GM21381 (cell line): ENCODE measurements at regions not wholly inside any gene's neighbourhood (a gene's known extent, or its start where the extent isn't known, plus 50 kb on each side); places are given as distances from the start of the nearest gene placed in this dataset.

Experiments used
- ATAC-seq: cut with Tn5 transposase; IDR thresholded peaks from one replicate; pipeline ENCODE4 v1.9.1; 2021; ENCODE audit warnings: mild to moderate bottlenecking, moderate library complexity; ENCODE audit not compliant: unreplicated experiment

DNA sequence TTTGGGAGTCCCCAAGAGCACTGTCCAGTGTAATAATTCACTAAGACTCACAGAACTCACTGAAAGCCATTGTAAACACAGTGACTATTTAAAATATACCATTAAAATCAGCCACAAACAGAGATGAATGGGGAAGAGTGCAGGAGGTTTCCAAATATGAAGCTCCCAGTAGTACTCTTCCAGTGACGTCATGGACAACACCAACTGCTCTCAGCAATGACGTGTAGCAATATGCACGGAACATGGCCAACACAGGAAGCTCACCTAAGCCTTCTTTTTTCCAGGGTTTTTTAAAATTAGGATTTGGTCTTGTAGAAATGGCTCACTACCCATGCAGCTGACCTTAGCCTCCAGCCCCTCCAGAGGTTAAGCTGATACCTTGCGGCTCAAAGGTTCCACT lies 1224.1 kb upstream of the CADM2 start:
- ATAC-seq = no peak

DNA sequence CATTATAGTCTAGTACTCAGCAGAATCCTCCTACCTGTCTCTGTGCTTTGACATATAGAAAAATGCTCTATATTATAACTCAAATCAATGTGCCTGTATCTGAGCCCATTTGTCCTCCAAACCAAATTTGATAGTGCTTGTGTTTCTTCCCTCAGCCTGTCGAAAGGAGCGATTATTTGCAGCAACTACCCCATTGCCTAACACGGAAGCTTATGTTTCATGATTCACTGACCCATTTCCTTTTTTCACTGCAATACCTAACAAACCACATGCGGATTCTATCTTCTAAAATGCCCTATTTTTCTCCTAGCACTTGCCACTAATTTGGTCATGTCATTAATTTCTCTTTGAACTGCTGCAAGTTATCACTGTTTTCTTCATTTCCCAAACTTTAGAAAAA lies 1220.6 kb upstream of the CADM2 start:
- ATAC-seq = no peak

DNA sequence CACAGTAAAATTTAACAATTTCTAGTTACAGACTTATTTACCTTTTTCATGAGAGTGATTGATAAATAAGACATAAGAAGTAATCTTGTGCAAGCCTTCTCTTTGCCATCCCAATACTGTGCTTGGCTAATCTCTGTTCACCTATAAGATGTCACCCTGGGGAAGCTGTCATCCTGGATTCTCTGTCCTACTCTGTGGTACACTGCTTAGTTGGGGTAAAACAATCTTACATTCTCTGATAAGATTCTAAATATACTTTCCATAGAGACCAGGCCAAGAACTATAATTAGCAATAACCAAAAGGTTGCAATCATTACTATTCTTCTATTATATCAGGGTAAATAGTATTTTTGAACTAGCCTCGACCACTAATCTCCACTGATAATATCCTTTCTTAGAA lies 1218.3 kb upstream of the CADM2 start:
- no peak for ATAC-seq

DNA sequence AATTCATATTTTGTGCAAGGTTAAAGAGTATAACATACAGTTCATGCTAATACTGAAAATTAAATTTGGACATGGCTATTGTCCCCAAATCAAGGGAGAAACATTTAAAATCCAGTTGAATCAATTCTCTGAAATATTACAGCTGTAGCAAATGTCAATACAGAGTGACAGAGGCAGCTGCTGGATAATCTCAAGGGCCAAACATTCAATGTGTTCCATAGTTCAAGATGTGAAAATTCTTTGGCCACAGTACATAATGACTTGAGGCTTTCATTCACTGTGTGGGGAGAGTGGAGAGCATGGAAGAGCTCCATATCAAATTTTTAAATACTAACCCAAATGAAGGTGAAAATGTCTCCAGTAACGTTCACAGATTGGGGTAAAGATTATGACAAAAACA lies 1192.8 kb upstream of the CADM2 start:
- ATAC-seq = no peak

DNA sequence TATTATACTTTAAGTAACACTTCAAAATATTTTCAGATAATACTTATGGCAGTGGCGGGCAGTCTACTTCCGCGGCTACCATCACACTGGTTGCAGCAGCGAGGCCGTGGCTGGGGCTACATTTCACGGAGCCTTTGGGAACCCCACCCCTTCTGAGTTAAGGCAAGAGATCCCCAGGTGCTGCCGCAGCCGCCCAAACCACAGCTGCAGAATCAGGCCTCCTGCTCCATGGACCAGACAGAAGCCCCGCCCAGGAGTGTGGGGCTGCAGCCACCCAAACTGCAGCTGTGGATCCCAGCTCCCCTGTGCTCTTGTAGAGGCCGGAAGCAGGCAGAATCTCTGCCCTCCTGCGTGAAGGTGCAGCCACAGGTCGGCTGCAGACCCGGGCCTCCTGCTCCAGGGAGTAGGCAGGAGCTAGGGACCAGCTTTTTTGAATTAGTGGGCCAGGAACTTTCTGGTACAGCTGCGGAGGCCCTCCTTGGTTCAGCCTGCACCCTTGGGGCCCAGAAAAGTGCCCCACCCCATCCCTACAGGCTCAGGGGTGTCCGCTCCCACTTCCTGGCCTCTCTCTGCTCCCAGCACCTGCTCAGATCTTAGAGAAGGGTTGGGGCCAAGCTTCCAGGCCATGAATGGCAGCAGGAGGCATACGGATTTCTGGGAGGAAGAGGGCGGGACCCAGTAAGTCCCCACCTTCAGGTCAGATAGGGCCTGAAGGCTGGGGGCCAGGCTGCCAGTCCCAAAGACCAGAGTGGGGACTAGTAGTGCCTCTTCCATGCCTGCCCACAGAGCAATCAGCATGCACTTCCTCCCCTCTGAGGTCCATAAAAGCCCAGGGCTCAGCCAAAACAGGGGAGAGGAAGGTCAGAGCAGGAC lies 1188.8 kb upstream of the CADM2 start:
- ATAC-seq = no peak

DNA sequence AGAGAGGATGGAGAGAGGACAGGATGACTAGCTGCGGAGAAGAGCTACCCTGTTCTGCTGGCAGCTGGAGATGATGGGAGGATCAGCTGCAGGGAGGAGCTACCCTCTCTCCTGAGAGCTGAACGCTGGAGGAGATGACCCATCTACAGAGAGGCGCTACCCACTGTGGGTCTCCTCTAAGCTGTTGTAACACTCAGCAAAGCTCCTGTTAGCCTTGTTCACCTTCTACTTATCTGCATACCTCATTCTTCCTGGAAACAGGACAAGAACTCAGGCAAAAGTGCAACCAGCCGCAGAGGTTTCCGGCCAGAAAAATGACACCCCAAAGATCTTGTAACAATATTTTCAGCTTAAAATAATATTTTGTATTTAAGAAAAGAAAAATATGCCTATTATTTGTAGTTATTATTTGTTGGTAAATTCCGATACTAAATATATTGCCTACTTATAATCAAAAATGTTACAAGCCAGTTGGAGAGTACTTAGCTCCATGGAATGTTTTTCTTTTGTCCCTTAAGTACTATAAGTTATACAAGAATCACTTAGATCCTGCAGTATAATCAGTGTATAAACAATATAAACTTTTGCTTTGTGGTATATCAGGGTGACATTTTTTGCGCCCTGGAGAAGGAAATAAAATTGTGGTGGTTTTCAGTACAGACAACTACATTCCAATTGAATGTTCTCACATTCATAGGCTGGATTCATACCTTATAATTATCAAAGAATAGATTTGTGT lies 1188.0 kb upstream of the CADM2 start:
- no peak for ATAC-seq

DNA sequence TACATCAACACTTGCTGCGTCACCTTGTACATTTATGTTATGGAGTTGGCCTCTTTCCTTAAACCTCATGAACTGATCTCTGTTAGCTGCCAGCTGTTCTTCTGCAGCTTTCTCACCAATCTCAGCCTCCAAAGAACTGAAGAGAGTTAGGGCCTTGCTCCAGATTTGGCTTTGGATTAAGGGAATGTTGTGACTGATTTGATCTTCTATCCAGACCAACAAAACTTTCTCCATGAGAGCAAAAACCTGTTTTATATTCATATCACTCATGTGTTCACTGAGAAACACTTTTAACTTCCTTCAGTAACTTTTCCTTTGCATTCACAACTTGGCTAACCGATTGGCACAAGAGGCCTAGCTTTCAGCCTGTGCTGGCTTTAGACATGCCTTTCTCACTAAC lies 1156.0 kb upstream of the CADM2 start:
- ATAC-seq = no peak

DNA sequence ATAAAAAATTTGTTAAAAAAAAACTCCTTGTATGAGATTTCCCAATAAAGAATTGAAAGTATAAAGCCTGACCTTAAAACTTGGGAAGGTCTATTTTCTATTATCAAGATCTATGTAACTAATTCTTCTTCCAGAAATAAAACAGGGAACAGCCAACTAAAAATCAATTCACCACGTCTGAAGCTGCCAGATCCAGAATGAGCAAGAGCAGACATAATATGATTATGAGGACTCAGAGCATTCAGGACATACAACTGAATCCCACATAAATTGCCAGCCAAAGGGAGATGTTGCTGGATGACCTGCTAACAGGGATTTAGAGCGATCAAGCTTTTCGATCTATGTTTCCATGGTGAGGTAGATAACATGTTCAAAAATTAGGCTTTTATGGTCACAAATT lies 1151.3 kb upstream of the CADM2 start:
- no peak for ATAC-seq

DNA sequence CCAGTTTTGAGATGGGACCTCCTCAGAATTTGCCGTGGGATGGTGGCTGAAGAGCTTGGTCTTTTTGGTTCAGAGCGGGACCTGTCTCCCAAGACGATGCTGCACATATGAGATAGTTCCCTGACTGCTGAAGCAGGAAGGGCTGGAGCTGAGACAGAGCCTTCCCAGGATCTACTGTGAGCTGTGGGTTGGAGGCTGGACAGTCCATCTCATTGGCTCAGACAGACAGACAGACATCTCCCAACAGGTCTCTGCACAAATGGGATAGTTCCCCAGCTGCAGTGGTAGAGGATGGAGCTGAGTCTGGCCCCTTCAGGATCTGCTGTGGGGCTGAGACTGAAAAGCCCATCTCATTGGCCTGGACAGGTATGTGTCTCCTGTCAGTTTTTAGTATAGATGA lies 1145.6 kb upstream of the CADM2 start:
- ATAC-seq = no peak

DNA sequence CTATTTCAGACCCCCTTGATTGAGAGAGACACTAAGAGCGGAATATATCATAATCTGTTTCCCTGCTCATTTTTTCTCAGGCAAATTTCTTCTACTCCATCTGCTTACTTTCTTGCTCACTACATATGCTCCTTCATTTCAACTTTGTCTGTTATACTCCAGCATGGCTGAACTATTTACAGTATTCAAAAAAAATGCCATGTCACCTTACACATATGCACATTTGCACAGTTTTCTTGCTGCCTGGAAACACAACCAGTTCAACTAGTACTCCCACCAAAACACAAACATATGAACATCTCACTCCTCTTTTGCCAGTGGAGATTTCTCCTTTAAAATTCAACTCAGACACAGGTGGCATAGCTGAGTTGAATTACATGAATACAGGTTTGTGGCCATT lies 1142.1 kb upstream of the CADM2 start:
- ATAC-seq = no peak

DNA sequence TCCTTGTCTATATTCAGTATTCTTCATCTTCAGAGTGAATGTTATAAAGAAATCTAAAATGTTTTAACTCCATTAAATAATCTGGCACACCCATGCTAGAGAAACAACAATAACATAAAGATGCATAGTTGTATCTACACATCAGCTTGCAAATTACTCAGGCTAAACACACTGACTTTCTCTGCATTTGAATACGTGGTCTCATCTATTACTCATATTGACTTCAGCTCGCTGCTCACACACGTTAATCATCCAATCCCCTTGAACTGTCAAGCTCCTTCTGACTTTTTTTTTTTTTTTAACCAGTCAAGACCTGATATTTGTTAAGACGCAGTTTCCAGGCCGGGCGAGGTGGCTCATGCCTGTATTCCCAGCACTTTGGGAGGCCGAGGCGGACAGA lies 1137.3 kb upstream of the CADM2 start:
- ATAC-seq = no peak

DNA sequence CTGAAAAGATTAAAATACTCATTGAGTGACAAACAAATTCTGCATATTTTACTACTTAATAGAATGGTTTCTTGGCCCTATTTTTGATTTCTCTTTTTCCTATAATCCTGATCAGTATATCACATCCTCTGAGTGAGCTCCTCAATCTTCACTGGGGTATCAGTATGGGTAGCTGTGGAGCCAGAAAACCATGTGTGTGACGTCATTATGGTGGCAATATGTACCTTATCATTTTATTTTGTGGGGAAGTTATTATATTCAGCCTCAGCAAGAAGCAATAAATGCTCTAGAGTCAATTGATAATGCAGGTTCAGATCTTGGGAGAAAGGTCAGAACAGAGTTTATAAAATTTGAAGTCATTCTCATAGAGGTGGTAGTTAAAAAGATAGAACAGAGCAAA lies 1135.7 kb upstream of the CADM2 start:
- ATAC-seq = no peak

DNA sequence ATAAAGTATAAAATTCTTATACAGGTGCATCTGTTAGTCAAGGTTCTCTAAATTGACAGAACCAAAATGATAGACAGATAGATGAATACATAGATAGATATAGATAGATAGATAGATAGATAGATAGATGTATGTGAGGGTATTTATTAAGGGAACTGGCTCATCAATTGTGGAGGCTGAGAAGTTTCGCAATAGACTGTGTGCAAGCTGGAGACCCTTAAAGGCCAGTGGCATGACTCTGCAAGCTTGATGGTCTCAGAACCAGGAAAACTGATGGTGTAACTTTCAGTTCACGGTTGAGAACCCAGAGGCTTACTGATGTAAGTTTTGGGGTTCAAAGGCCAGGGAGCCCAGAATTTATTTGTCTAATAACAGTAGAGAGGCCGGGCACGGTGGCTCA lies 1123.7 kb upstream of the CADM2 start:
- no peak for ATAC-seq

DNA sequence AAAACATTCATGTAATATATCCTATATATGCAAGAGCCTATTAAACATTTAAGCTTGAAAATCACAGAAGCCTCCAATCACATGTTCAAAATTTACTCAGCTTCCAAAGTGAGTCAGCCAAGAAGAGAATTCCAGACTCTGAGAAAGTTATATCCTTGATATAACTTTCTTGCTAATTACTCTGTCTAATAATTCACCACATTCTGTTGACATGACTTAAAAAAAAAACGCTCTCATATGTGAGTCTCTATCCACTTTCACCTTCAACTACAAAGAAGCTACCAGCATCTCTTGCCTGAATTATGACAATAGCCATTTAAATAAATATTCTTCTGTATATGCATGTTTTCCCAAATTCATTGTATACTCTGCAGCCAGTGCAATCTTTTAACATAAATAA lies 1116.3 kb upstream of the CADM2 start:
- no peak for ATAC-seq

DNA sequence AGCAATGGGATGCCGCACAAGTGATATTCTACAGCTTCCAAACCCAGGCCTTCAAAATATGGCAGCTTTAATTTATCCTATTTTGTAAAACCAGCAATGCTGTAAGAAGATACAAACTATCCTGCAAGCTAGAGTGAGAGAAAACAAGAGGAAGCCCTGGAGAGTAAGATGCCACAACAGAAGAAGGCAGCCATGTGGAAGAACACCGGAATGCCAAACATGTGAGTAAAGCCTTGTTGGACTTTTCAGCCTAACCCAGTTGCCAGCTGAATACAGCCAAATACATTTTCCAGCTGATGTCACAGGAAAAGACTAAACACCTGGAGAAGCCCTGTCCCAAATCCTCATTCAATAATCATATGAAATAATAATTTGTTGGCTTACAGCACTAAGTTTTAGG lies 1115.1 kb upstream of the CADM2 start:
- no peak for ATAC-seq

DNA sequence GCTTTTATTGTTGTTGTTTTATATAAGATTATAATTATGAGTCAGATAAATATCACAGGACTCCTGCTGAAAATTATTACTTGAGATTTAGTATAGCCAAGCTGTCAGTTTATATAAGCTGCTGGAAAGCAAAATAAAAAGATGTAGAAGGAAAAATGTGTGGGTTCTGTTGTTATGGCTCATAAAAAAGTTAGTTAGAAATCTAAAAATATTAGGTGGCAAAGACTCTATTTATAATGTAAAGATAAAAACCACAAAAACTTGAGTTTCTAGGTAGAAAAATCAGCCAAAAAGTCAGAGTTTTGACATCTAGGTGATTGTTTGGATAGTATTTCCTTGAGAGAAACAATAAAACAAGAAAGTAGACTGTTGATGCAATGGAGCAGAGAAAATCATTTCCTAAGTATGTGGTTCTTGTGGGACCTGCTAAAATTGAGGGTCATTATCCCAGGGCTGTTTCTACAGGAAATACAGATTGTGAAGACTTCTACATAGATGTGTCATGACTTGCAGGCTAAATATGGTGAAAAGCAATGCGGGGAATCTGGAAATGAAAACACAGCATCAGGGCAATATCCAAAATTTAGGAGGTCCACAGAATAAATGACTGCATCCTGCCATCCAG lies 1109.6 kb upstream of the CADM2 start:
- no peak for ATAC-seq

DNA sequence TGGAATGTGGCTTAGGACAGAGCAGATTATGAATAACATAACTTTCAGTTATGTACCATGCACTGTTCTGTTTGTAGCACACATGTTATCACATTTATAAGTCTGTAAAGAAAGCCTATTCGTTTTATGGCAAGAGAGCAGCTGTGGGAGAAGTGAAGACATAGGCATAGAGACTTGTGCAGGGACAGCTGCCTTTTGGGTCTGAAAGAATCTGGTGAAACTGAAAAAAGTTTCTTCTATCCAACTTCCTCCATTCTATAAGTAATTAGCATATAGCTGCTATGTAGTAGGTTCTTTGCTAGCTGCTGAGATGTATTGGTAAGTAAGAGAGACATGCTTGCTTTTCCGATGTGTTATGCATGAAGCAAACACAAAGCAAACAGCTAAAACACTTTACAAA lies 1095.4 kb upstream of the CADM2 start:
- ATAC-seq = no peak

DNA sequence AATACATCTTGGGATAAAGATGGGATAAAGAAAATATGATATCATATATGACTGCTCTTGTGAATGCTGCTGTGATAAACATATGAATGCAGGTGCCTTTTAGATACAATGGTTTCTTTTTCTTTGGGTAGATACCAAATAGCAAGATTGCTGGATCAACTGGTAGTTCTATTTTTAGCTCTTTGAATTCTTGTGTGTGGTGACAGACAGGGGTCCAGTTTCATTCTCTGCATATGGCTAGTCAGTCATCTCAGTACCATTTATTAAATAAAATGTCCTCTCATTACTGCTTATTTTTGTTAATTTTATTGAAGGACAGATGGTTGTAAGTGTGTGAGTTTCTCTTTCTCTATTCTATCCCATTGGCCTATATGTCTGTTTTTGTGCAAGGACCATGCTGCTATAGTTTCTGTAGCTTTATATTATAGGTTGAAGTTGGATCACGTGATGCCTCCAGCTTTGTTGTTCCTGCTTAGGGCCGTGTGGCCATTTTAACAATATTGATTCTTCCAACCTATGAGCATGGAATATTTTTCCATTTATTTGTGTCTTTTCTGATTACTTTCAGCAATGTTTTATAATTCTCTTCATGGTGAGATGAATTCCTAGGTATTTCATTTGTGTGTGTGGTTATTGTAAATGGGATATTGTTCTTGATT lies 1089.8 kb upstream of the CADM2 start:
- ATAC-seq = no peak

DNA sequence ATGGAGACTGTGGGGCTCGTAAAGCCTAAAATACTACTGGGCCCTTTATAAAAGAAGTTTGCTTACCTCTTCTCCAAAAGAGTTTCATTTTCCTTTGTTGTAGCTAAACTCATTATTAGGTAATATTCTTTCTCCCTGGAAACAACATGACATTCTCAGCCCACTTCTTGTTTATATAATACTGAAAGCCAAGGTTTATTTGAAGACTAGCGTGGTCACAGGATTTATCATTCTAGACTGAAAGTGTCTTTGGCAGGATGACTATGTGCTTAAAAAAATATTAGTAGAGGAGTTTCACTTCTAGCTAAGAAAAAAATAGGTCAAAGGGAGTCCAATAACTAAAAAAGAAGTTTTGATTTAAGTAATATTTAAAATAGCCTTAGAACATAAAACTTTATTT lies 1085.2 kb upstream of the CADM2 start:
- no peak for ATAC-seq

DNA sequence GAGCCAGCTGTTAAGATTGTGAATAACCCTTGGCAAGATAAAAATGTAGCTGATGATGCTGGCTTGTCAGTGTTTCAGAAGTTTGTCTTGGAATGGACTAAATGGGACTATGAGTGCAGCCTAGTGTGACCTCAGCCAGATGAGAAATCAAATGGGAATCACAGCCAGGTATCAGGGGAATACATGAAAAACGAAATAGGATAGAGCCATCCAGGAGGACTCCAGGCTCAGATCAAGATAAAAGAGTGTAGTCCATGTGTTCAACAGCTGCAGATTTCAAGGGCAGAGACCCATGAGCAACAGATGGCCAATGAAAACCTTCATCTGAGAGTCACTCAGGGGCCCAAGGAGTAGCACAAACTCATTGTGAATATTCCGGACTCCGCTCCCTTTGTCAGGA lies 1080.9 kb upstream of the CADM2 start:
- no peak for ATAC-seq

DNA sequence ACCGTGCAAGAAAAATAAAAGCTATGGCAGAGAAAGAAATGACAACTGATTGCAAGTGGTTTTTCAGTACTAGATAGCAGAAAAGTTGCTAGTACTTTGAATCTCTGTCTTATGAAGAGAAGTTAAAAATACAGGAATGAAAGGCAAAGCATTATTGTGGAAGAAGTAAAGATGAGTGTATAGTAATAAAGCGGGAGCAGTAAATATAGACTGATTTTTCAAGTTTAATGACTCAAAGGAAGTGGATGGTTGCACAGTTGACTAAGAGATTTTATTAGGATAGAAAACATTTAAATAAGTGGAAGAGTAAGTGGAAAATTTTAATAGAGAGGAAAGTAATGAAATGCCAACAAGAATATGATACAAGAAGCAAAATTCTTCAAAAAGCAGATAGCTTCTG lies 1076.1 kb upstream of the CADM2 start:
- no peak for ATAC-seq
